OCI-LY7 (cell line): ENCODE measurements at regions not wholly inside any gene's neighbourhood (a gene's known extent, or its start where the extent isn't known, plus 50 kb on each side); places are given as distances from the start of the nearest gene placed in this dataset.

ENCODE experiments used
- BruUV-seq: library from RNA; stranded (reverse); fragments of 400-500 nt; replicated peaks from 2 replicates; lab custom pipeline; 2021; lab: Mats Ljungman, UMichigan
- CTCF ChIA-PET: fragments of 300-600 bp; sonication (Branson Sonifier 250); formaldehyde crosslinking; loops from one replicate; lab custom pipeline; 2022; ENCODE audit warnings: antibody characterized with exemption; ENCODE audit not compliant: unreplicated experiment; lab: Charles Lee
- POLR2A ChIA-PET: fragments of 300-600 bp; sonication (Branson Sonifier 250); formaldehyde crosslinking; loops from one replicate; lab custom pipeline; 2022; ENCODE audit warnings: antibody characterized with exemption; lab: Charles Lee
- DNase-seq: peaks from one replicate; pipeline ENCODE4 v3.0.0-alpha.2; 2015; ENCODE audit warnings: low spot score
- H2AFZ ChIP-seq: fragments of 200-600 bp; sonication (generic), shearing (Covaris generic); 2 replicates; pipeline ENCODE4 v1.6.1; 2014; ENCODE audit warnings: mild to moderate bottlenecking, antibody characterized with exemption, low read length, moderate library complexity
- H3K27ac ChIP-seq: fragments of 200-600 bp; sonication (generic); 2 replicates; pipeline ENCODE4 v1.5.1; 2014; ENCODE audit warnings: mixed run types, low read depth, mild to moderate bottlenecking, moderate library complexity, low read length, inconsistent platforms; ENCODE audit not compliant: poor library complexity, severe bottlenecking
- H3K36me3 ChIP-seq: fragments of 200-600 bp; sonication (generic); 2 replicates; pipeline ENCODE4 v1.6.1; 2014; ENCODE audit warnings: mild to moderate bottlenecking, antibody characterized with exemption, low read length, moderate library complexity, mixed read lengths; ENCODE audit not compliant: insufficient read depth
- H3K4me1 ChIP-seq: fragments of 200-600 bp; sonication (generic); 2 replicates; pipeline ENCODE4 v1.5.1; 2014; ENCODE audit warnings: mild to moderate bottlenecking, low read length; ENCODE audit not compliant: insufficient read depth, poor library complexity, severe bottlenecking
- H3K4me2 ChIP-seq: fragments of 200-600 bp; sonication (generic); 2 replicates; pipeline ENCODE4 v1.6.1; 2014; ENCODE audit warnings: mild to moderate bottlenecking, low read length
- H3K4me3 ChIP-seq: fragments of 200-600 bp; sonication (generic); 2 replicates; pipeline ENCODE4 v1.5.1; 2014; ENCODE audit warnings: mild to moderate bottlenecking, low read depth, low read length; ENCODE audit not compliant: poor library complexity, severe bottlenecking
- H3K79me2 ChIP-seq: fragments of 200-600 bp; sonication (generic); 2 replicates; pipeline ENCODE4 v1.6.1; 2016; ENCODE audit warnings: low read depth, mild to moderate bottlenecking, low read length, moderate library complexity, mixed read lengths; ENCODE audit not compliant: insufficient read depth
- H3K9me2 ChIP-seq: fragments of 200-600 bp; sonication (generic); 2 replicates; pipeline ENCODE4 v1.6.1; 2016; ENCODE audit warnings: mild to moderate bottlenecking, low read length, mixed read lengths; ENCODE audit not compliant: insufficient read depth
- H3K9me3 ChIP-seq: fragments of 200-600 bp; sonication (generic); 2 replicates; pipeline ENCODE4 v1.6.1; 2014; ENCODE audit warnings: mild to moderate bottlenecking, mixed run types, low read length, mixed read lengths
- H4K20me1 ChIP-seq: fragments of 200-600 bp; sonication (generic); 2 replicates; pipeline ENCODE4 v1.6.1; 2014; ENCODE audit warnings: mild to moderate bottlenecking, antibody characterized with exemption, low read length, moderate library complexity, mixed read lengths; ENCODE audit not compliant: insufficient read depth
- EZH2phosphoT487 ChIP-seq: fragments of 200-600 bp; sonication (generic); IDR thresholded peaks from 2 replicates; pipeline ENCODE4 v1.6.1; 2018; ENCODE audit warnings: low read depth, borderline replicate concordance, mild to moderate bottlenecking, mixed run types, antibody characterized with exemption, low read length, moderate library complexity, mixed read lengths
- intact Hi-C: fragments of 100-400 bp; cut with micrococcal nuclease; formaldehyde crosslinking; loops from one replicate; pipeline ENCODE4 v1.10.0; 2022; ENCODE audit not compliant: unreplicated experiment
- TF ChIP-seq, protein P1 (sequence below): fragments of 200-600 bp; sonication (generic); conservative IDR thresholded peaks from 2 replicates; pipeline ENCODE4 v1.5.1; 2014; ENCODE audit warnings: mild to moderate bottlenecking, antibody characterized with exemption, low read length, moderate library complexity, mixed read lengths

GRCh38 chr4:18201885-18202284 lies 180.3 kb upstream of the LCORL start:
- Histone ChIP-seq H4K20me1 (no peaks in the 10 kb centered on the region), H2AFZ (no peak overlapping the region), H3K4me1 (no peaks in the 10 kb centered on the region), H3K79me2 (no peaks in the 10 kb centered on the region), H3K9me3 (no peaks in the 10 kb centered on the region), H3K27ac (no peak overlapping the region), H3K4me2 (no peak overlapping the region), H3K36me3 (no peaks in the 10 kb centered on the region), H3K9me2 (no peaks in the 10 kb centered on the region), H3K4me3 (no peak overlapping the region)
- POLR2A ChIA-PET = interaction anchor here (0.7 kb wide), 1 partner anchor 46 kb away, joined by 4 read pairs; no protein-coding TSS in a partner anchor
- no peak for TF ChIP-seq EZH2phosphoT487
- TF ChIP-seq, protein P1, sequence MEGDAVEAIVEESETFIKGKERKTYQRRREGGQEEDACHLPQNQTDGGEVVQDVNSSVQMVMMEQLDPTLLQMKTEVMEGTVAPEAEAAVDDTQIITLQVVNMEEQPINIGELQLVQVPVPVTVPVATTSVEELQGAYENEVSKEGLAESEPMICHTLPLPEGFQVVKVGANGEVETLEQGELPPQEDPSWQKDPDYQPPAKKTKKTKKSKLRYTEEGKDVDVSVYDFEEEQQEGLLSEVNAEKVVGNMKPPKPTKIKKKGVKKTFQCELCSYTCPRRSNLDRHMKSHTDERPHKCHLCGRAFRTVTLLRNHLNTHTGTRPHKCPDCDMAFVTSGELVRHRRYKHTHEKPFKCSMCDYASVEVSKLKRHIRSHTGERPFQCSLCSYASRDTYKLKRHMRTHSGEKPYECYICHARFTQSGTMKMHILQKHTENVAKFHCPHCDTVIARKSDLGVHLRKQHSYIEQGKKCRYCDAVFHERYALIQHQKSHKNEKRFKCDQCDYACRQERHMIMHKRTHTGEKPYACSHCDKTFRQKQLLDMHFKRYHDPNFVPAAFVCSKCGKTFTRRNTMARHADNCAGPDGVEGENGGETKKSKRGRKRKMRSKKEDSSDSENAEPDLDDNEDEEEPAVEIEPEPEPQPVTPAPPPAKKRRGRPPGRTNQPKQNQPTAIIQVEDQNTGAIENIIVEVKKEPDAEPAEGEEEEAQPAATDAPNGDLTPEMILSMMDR = no peak
- CTCF ChIA-PET = no interaction called here
- BruUV-seq = no TSS peak
- no peak for DNase-seq
- intact Hi-C loops = no loop called here

DNA sequence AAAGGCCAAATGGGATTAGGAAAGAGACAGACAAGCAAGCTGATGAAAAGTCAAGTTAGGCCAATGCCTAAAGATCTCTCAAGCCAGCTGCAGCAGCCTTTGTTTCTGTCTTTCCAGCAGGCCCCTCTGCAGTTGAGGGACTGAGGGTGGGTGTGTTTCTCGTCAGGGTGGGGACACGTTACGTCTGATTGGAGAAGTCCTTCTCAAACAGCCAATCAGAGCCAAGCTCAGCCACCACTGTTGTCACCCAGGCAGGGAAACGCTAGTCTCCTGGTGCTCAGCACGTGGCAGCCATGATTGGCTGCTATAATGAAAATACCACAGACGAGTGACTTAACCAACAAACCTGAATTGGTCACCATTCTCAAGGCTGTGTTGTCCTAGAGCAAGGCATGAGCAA lies 177.1 kb upstream of the LCORL start:
- no peaks in the 10 kb centered on the region for H3K79me2 ChIP-seq
- POLR2A ChIA-PET = no interaction called here
- CTCF ChIA-PET = no interaction called here
- BruUV-seq = no TSS peak
- DNase-seq = no peak
- H3K4me1 ChIP-seq = no peaks in the 10 kb centered on the region
- H3K36me3 ChIP-seq = no peaks in the 10 kb centered on the region
- H4K20me1 ChIP-seq = no peaks in the 10 kb centered on the region
- H3K27ac ChIP-seq = no peak overlapping the region
- no peak overlapping the region for H3K4me2 ChIP-seq
- intact Hi-C loops = no loop called here
- H2AFZ ChIP-seq = no peak overlapping the region
- TF ChIP-seq, protein P1 = no peak
- TF ChIP-seq EZH2phosphoT487 = no peak
- no peaks in the 10 kb centered on the region for H3K9me2 ChIP-seq
- no peaks in the 10 kb centered on the region for H3K9me3 ChIP-seq
- no peak overlapping the region for H3K4me3 ChIP-seq

DNA sequence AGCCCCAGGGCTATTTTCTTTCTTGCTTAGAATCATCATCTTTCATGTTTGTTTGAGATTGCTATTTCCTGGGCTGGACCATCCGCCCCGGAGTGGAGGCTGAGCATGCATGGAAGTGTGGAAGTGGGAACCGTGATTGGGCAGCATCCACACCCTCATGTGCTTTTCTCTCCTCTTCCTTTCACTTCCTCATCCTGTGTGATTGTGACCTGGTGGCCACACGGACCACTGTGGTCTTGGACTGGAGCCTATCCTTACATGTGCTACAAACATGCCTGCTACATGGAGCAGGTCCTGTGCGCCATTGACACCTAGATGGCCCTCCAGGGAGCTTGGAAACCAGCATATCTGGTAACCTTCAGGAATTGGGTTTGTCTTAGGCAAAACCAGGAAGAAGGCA lies 175.9 kb upstream of the LCORL start:
- Histone ChIP-seq H3K4me2 (no peak overlapping the region), H3K4me1 (no peaks in the 10 kb centered on the region), H4K20me1 (no peaks in the 10 kb centered on the region), H3K4me3 (no peak overlapping the region), H3K27ac (no peak overlapping the region), H3K79me2 (no peaks in the 10 kb centered on the region), H3K9me2 (no peaks in the 10 kb centered on the region), H3K36me3 (no peaks in the 10 kb centered on the region), H2AFZ (no peak overlapping the region), H3K9me3 (no peaks in the 10 kb centered on the region)
- no peak for TF ChIP-seq EZH2phosphoT487
- TF ChIP-seq, protein P1 = no peak
- intact Hi-C loops = no loop called here
- ChIA-PET CTCF (no interaction called here), POLR2A (no interaction called here)
- BruUV-seq = no TSS peak
- no peak for DNase-seq
